ENCODE measurements at regions not wholly inside any gene's neighbourhood (a gene's known extent, or its start where the extent isn't known, plus 50 kb on each side); places are given as distances from the start of the nearest gene placed in this dataset.
"Not testable (repeated sequence)": the region's sequence is repeated elsewhere in the genome, so short reads cannot be mapped to it uniquely, and the experiment has no call there.

- intact Hi-C loops (cut with micrococcal nuclease) = no loop called here
- no peaks in the 10 kb centered on the region for H3K4me1 Mint-ChIP-seq
- DNase-seq = no peak
- H3K9me3 Mint-ChIP-seq = no peaks in the 10 kb centered on the region
- Histone ChIP-seq H3K4me3 (ENCODE audit: low read length in 2 of 2) (no peak overlapping the region), H3K9me3 (ENCODE audit: control insufficient read depth in 1 of 2, low read length in 2 of 2) (no peaks in the 10 kb centered on the region), H3K4me1 (ENCODE audit: insufficient read depth, low read length) (no peaks in the 10 kb centered on the region), H3K27ac (ENCODE audit: low read depth, low read length) (no peak overlapping the region), H3K27me3 (ENCODE audit: insufficient read depth, low read length) (no peaks in the 10 kb centered on the region), H3K36me3 (ENCODE audit: insufficient read depth, low read length) (no peaks in the 10 kb centered on the region)
- peaks cover 2 to 10% of the 10 kb centered on the region in 2 donors for H3K27me3 Mint-ChIP-seq
- no peaks in the 10 kb centered on the region for H3K36me3 Mint-ChIP-seq
- H3K27ac Mint-ChIP-seq = no peak overlapping the region
- H3K4me3 Mint-ChIP-seq = no peak overlapping the region
- ChIA-PET POLR2A (ENCODE audit: partially characterized antibody) (no interaction called here), CTCF (ENCODE audit: partially characterized antibody) (no interaction called here)
Measured at GRCh38 chr16:24646646-24646995, 82.8 kb upstream of the TNRC6A start.

GRCh38 chr16:24652209-24652712, 77.2 kb upstream of the TNRC6A start:
- Histone ChIP-seq H3K4me3 (ENCODE audit: low read length in 2 of 2) (no peak overlapping the region), H3K27me3 (ENCODE audit: insufficient read depth, low read length) (no peaks in the 10 kb centered on the region), H3K4me1 (ENCODE audit: insufficient read depth, low read length) (no peaks in the 10 kb centered on the region), H3K27ac (ENCODE audit: low read depth, low read length) (no peak overlapping the region), H3K36me3 (ENCODE audit: insufficient read depth, low read length) (no peaks in the 10 kb centered on the region), H3K9me3 (ENCODE audit: control insufficient read depth in 1 of 2, low read length in 2 of 2) (no peaks in the 10 kb centered on the region)
- Mint-ChIP-seq H3K36me3 (no peaks in the 10 kb centered on the region), H3K27me3 (peaks cover 2 to 11% of the 10 kb centered on the region in 2 donors), H3K9me3 (peaks cover 0 to 3% (median 0%) of the 10 kb centered on the region in 8 donors), H3K27ac (no peak overlapping the region), H3K4me3 (no peak overlapping the region), H3K4me1 (no peaks in the 10 kb centered on the region)
- CTCF ChIA-PET (ENCODE audit: partially characterized antibody) = no interaction called here
- intact Hi-C loops (cut with micrococcal nuclease) = no loop called here
- DNase-seq = no peak
- POLR2A ChIA-PET (ENCODE audit: partially characterized antibody) = no interaction called here

GRCh38 chr16:24652803-24653202, 76.6 kb upstream of the TNRC6A start:
- no peaks in the 10 kb centered on the region for H3K4me1 ChIP-seq (ENCODE audit: insufficient read depth, low read length)
- H3K27ac Mint-ChIP-seq = no peak overlapping the region

GRCh38 chr16:24653725-24654124, 75.7 kb upstream of the TNRC6A start:
- no peak overlapping the region for H3K4me3 Mint-ChIP-seq
- no peaks in the 10 kb centered on the region for H3K36me3 ChIP-seq (ENCODE audit: insufficient read depth, low read length)
- H3K9me3 Mint-ChIP-seq = peaks cover 0 to 3% (median 0%) of the 10 kb centered on the region in 8 donors
- ChIA-PET CTCF (ENCODE audit: partially characterized antibody) (no interaction called here), POLR2A (ENCODE audit: partially characterized antibody) (interaction anchor here (0.5 kb wide), 1 partner anchor 29 kb away, joined by 3 read pairs; no protein-coding TSS in a partner anchor)
- H3K9me3 ChIP-seq (ENCODE audit: control insufficient read depth in 1 of 2, low read length in 2 of 2) = no peaks in the 10 kb centered on the region
- H3K4me3 ChIP-seq (ENCODE audit: low read length in 2 of 2) = no peak overlapping the region
- no peak overlapping the region for H3K27ac Mint-ChIP-seq
- no peaks in the 10 kb centered on the region for H3K4me1 Mint-ChIP-seq
- H3K27ac ChIP-seq (ENCODE audit: low read depth, low read length) = no peak overlapping the region
- no peak for DNase-seq
- intact Hi-C loops (cut with micrococcal nuclease) = no loop called here
- no peaks in the 10 kb centered on the region for H3K36me3 Mint-ChIP-seq
- H3K27me3 Mint-ChIP-seq = peaks cover 2 to 5% of the 10 kb centered on the region in 2 donors
- H3K27me3 ChIP-seq (ENCODE audit: insufficient read depth, low read length) = no peaks in the 10 kb centered on the region
- no peaks in the 10 kb centered on the region for H3K4me1 ChIP-seq (ENCODE audit: insufficient read depth, low read length)

More at GRCh38 chr16:24652803-24653202, 76.6 kb upstream of the TNRC6A start:
- intact Hi-C loops (cut with micrococcal nuclease) = no loop called here
- Histone ChIP-seq H3K4me3 (ENCODE audit: low read length in 2 of 2) (no peak overlapping the region), H3K27me3 (ENCODE audit: insufficient read depth, low read length) (no peaks in the 10 kb centered on the region), H3K9me3 (ENCODE audit: control insufficient read depth in 1 of 2, low read length in 2 of 2) (no peaks in the 10 kb centered on the region), H3K36me3 (ENCODE audit: insufficient read depth, low read length) (no peaks in the 10 kb centered on the region), H3K27ac (ENCODE audit: low read depth, low read length) (no peak overlapping the region)
- Mint-ChIP-seq H3K9me3 (peaks cover 0 to 3% (median 0%) of the 10 kb centered on the region in 8 donors), H3K36me3 (no peaks in the 10 kb centered on the region), H3K27me3 (peaks cover 2 to 10% of the 10 kb centered on the region in 2 donors), H3K4me3 (no peak overlapping the region), H3K4me1 (no peaks in the 10 kb centered on the region)
- CTCF ChIA-PET (ENCODE audit: partially characterized antibody) = no interaction called here
- POLR2A ChIA-PET (ENCODE audit: partially characterized antibody) = no interaction called here
- no peak for DNase-seq

- H3K9me3 Mint-ChIP-seq; intact Hi-C loops (cut with micrococcal nuclease); H3K27ac ChIP-seq (ENCODE audit: low read depth, low read length); H3K27ac Mint-ChIP-seq; DNase-seq; H3K4me1 ChIP-seq (ENCODE audit: insufficient read depth, low read length); H3K9me3 ChIP-seq (ENCODE audit: control insufficient read depth in 1 of 2, low read length in 2 of 2); H3K27me3 ChIP-seq (ENCODE audit: insufficient read depth, low read length); POLR2A ChIA-PET (ENCODE audit: partially characterized antibody); CTCF ChIA-PET (ENCODE audit: partially characterized antibody); H3K4me3 ChIP-seq (ENCODE audit: low read length in 2 of 2); H3K36me3 ChIP-seq (ENCODE audit: insufficient read depth, low read length); H3K4me3 Mint-ChIP-seq; H3K36me3 Mint-ChIP-seq: not testable (repeated sequence)
- Mint-ChIP-seq H3K27me3 (peaks cover 5 to 15% of the 10 kb centered on the region in 2 donors), H3K4me1 (peaks cover 0 to 13% (median 5%) of the 10 kb centered on the region in 4 donors)
Measured at GRCh38 chr16:24665942-24666341, 63.5 kb upstream of the TNRC6A start.

GRCh38 chr16:24667244-24667764, 62.1 kb upstream of the TNRC6A start:
- Mint-ChIP-seq H3K9me3 (peaks cover 0 to 2% (median 0%) of the 10 kb centered on the region in 8 donors), H3K36me3 (no peaks in the 10 kb centered on the region), H3K4me1 (peaks cover 0 to 13% (median 5%) of the 10 kb centered on the region in 4 donors), H3K27me3 (peaks cover 6 to 20% of the 10 kb centered on the region in 2 donors), H3K4me3 (no peak overlapping the region), H3K27ac (no peak overlapping the region)
- no peak for DNase-seq
- no peaks in the 10 kb centered on the region for H3K9me3 ChIP-seq (ENCODE audit: control insufficient read depth in 1 of 2, low read length in 2 of 2)
- POLR2A ChIA-PET (ENCODE audit: partially characterized antibody) = no interaction called here
- CTCF ChIA-PET (ENCODE audit: partially characterized antibody) = no interaction called here
- no peak overlapping the region for H3K27ac ChIP-seq (ENCODE audit: low read depth, low read length)
- intact Hi-C loops (cut with micrococcal nuclease) = no loop called here
- H3K27me3 ChIP-seq (ENCODE audit: insufficient read depth, low read length) = no peaks in the 10 kb centered on the region
- H3K4me1 ChIP-seq (ENCODE audit: insufficient read depth, low read length) = peaks cover 6% of the 10 kb centered on the region
- no peaks in the 10 kb centered on the region for H3K36me3 ChIP-seq (ENCODE audit: insufficient read depth, low read length)
- H3K4me3 ChIP-seq (ENCODE audit: low read length in 2 of 2) = no peak overlapping the region

- peaks cover 5 to 14% of the 10 kb centered on the region in 2 donors for H3K27me3 Mint-ChIP-seq
- ChIA-PET POLR2A (ENCODE audit: partially characterized antibody) (no interaction called here), CTCF (ENCODE audit: partially characterized antibody) (no interaction called here)
- Histone ChIP-seq H3K36me3 (ENCODE audit: insufficient read depth, low read length) (no peaks in the 10 kb centered on the region), H3K4me1 (ENCODE audit: insufficient read depth, low read length) (peaks cover 6% of the 10 kb centered on the region), H3K9me3 (ENCODE audit: control insufficient read depth in 1 of 2, low read length in 2 of 2) (no peaks in the 10 kb centered on the region), H3K27ac (ENCODE audit: low read depth, low read length) (no peak overlapping the region), H3K4me3 (ENCODE audit: low read length in 2 of 2) (no peak overlapping the region), H3K27me3 (ENCODE audit: insufficient read depth, low read length) (no peaks in the 10 kb centered on the region)
- peaks cover 0 to 2% (median 0%) of the 10 kb centered on the region in 8 donors for H3K9me3 Mint-ChIP-seq
- no peak overlapping the region for H3K4me3 Mint-ChIP-seq
- peak overlapping the region in 1 of 7 donors; percentile 12 for H3K27ac Mint-ChIP-seq
- H3K36me3 Mint-ChIP-seq = no peaks in the 10 kb centered on the region
- no peak for DNase-seq
- intact Hi-C loops (cut with micrococcal nuclease) = no loop called here
- peaks cover 0 to 8% (median 5%) of the 10 kb centered on the region in 4 donors for H3K4me1 Mint-ChIP-seq
Measured at GRCh38 chr16:24668481-24669061, 60.9 kb upstream of the TNRC6A start.
